ENCODE measurements at regions not wholly inside any gene's neighbourhood (a gene's known extent, or its start where the extent isn't known, plus 50 kb on each side); places are given as distances from the start of the nearest gene placed in this dataset.

DNA sequence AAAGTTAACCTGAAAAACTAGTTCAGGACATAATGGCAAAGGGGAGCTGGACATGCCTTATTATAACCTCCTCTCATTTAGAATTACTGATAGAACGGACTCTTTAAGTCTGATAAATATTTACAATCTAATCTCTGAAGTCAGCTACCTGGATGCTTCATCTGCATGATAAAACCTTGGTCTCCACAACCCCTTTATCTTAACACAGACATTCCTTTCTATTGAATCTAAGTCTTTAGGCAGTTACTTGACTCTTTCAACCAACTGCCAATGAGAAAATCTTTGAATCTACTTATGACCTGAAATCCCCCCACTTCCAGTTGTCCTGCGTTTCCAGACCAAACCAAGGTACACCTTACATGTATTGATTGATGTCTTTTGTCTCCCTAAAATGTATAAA lies 191.2 kb upstream of the LRRTM4 start:
- Histone ChIP-seq H3K9ac (ENCODE audit: extremely low read depth, insufficient read length, low read length) (no peak overlapping the region), H4K8ac (replicated peaks; ENCODE audit: insufficient read length, low read depth, low read length) (no peak overlapping the region), H2BK5ac (ENCODE audit: insufficient read length, low read length) (no peak overlapping the region), H2BK15ac (ENCODE audit: low read depth, low read length) (no peak overlapping the region), H2AK5ac (ENCODE audit: insufficient read length, low read length) (no peak overlapping the region), H2AFZ (ENCODE audit: low read length) (no peak overlapping the region), H3K56ac (ENCODE audit: insufficient read length, low read depth, low read length) (no peak overlapping the region), H3K79me1 (ENCODE audit: insufficient read depth, low read depth, low read length, poor library complexity, severe bottlenecking) (no peaks in the 10 kb centered on the region), H3K4me2 (ENCODE audit: insufficient read depth, insufficient read length, low read length) (no peak overlapping the region), H3K9me3 (ENCODE audit: control insufficient read depth, low read depth, low read length) (no peaks in the 10 kb centered on the region), H3K79me2 (ENCODE audit: insufficient read depth, low read length) (no peaks in the 10 kb centered on the region), H3K23ac (ENCODE audit: insufficient read length, low read depth, low read length) (no peak overlapping the region), H3K23me2 (ENCODE audit: insufficient read length, low read depth, low read length, poor library complexity, severe bottlenecking) (no peaks in the 10 kb centered on the region), H3K18ac (ENCODE audit: insufficient read length, low read depth, low read length) (no peak overlapping the region), H4K5ac (ENCODE audit: insufficient read length, low read depth, low read length) (no peak overlapping the region), H3K14ac (ENCODE audit: insufficient read depth, low read length) (no peak overlapping the region), H3K27me3 (ENCODE audit: insufficient read depth, low read length) (no peaks in the 10 kb centered on the region), H3K4me1 (ENCODE audit: insufficient read depth, low read length) (no peaks in the 10 kb centered on the region; the same call in 1 of the 2 replicates), H3K27ac (ENCODE audit: insufficient read length, low read depth, low read length) (no peak overlapping the region), H2BK20ac (ENCODE audit: low read depth, low read length, poor library complexity, severe bottlenecking) (no peak overlapping the region), H3K4ac (ENCODE audit: low read depth, low read length) (no peak overlapping the region), H4K91ac (ENCODE audit: insufficient read length, low read depth, low read length) (no peak overlapping the region), H2BK12ac (ENCODE audit: insufficient read length, low read depth, low read length) (no peak overlapping the region), H4K20me1 (ENCODE audit: control insufficient read depth, insufficient read depth, insufficient read length) (no peaks in the 10 kb centered on the region), H3T11ph (ENCODE audit: low read length) (no peak overlapping the region), H2BK120ac (ENCODE audit: low read depth, low read length, poor library complexity, severe bottlenecking) (no peak overlapping the region)
- DNase-seq = no peak
- Mint-ChIP-seq H3K9me3 (no peaks in the 10 kb centered on the region), H3K27me3 (ENCODE audit: low read depth) (no peaks in the 10 kb centered on the region), H3K27ac (peak overlapping the region in 2 of 3 experiments; percentile 84 to 86; a peak in 4 of 7 replicates), H3K4me1 (peaks cover 8 to 9% of the 10 kb centered on the region in 2 experiments), H3K4me3 (no peak overlapping the region), H3K36me3 (ENCODE audit: insufficient read depth in 1 of 3, low read depth in 3 of 3) (no peaks in the 10 kb centered on the region; a peak in 1 of 7 replicates)
- WGBS (ENCODE audit: extremely low coverage, insufficient read length, low lambda C conversion rate) = no CpG with 5 or more reads among the region's 2 CpGs
- TF ChIP-seq, protein P1, sequence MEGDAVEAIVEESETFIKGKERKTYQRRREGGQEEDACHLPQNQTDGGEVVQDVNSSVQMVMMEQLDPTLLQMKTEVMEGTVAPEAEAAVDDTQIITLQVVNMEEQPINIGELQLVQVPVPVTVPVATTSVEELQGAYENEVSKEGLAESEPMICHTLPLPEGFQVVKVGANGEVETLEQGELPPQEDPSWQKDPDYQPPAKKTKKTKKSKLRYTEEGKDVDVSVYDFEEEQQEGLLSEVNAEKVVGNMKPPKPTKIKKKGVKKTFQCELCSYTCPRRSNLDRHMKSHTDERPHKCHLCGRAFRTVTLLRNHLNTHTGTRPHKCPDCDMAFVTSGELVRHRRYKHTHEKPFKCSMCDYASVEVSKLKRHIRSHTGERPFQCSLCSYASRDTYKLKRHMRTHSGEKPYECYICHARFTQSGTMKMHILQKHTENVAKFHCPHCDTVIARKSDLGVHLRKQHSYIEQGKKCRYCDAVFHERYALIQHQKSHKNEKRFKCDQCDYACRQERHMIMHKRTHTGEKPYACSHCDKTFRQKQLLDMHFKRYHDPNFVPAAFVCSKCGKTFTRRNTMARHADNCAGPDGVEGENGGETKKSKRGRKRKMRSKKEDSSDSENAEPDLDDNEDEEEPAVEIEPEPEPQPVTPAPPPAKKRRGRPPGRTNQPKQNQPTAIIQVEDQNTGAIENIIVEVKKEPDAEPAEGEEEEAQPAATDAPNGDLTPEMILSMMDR (conservative IDR thresholded peaks at IDR 0.05) = no peak

All from H9 (cell line).